CD4-positive, alpha-beta T cell (primary cell): ENCODE measurements at regions not wholly inside any gene's neighbourhood (a gene's known extent, or its start where the extent isn't known, plus 50 kb on each side); places are given as distances from the start of the nearest gene placed in this dataset.
"Not testable (repeated sequence)": the region's sequence is repeated elsewhere in the genome, so short reads cannot be mapped to it uniquely, and the experiment has no call there.

Experiments
- ATAC-seq: fragments of 200-7000 bp; cut with Tn5 transposase; one replicate; pipeline ENCODE4 v1.10.0; 2022; ENCODE audit warnings: mild to moderate bottlenecking; ENCODE audit not compliant: poor library complexity
- CTCF ChIA-PET: fragments of 350-600 bp; sonication (Branson Sonifier 250); formaldehyde crosslinking; loops from one replicate; lab custom pipeline; 2021; ENCODE audit warnings: antibody characterized with exemption, inconsistent platforms; lab: Charles Lee
- POLR2A ChIA-PET: fragments of 350-600 bp; sonication (Branson Sonifier 250); formaldehyde crosslinking; loops from one replicate; lab custom pipeline; 2021; ENCODE audit warnings: antibody characterized with exemption, inconsistent platforms; lab: Charles Lee
- DNase-seq, 14 experiments: peaks; one replicate each; pipeline ENCODE4 v3.0.0-alpha.2; 2013 to 2020; ENCODE audit warnings: mixed read lengths in 2 of 14
- H3K27ac ChIP-seq, 2 donors: one replicate each; pipeline versions ENCODE4 v1.5.1 to v1.7.0; 2013; ENCODE audit warnings: low read length in 2 of 2, low read depth in 1 of 2, mild to moderate bottlenecking in 1 of 2
- H3K27me3 ChIP-seq, 2 experiments: 1 replicate in 1 of 2; 2 replicates in 1 of 2; pipeline versions ENCODE4 v1.6.1 to v1.7.0; 2013; ENCODE audit warnings: low read length in 2 of 2, control low read depth in 1 of 2, mild to moderate bottlenecking in 1 of 2, moderate library complexity in 1 of 2; ENCODE audit not compliant: insufficient read depth in 2 of 2, control insufficient read depth in 1 of 2
- H3K36me3 ChIP-seq: one replicate; pipeline ENCODE4 v1.6.1; 2013; ENCODE audit warnings: low read length, control low read depth; ENCODE audit not compliant: insufficient read depth
- H3K4me1 ChIP-seq: one replicate; pipeline ENCODE4 v1.6.1; 2013; ENCODE audit warnings: low read length, control low read depth; ENCODE audit not compliant: insufficient read depth
- H3K4me3 ChIP-seq: one replicate; pipeline ENCODE4 v1.5.1; 2013; ENCODE audit warnings: mild to moderate bottlenecking, low read length, moderate library complexity
- H3K9me3 ChIP-seq, 2 experiments: 1 replicate in 1 of 2; 2 replicates in 1 of 2; pipeline versions ENCODE4 v1.6.1 to v1.7.0; 2013; ENCODE audit warnings: low read length in 2 of 2, mild to moderate bottlenecking in 2 of 2, control low read depth in 1 of 2, moderate library complexity in 1 of 2; ENCODE audit not compliant: control insufficient read depth in 1 of 2, insufficient read depth in 1 of 2
- H3K27ac Mint-ChIP-seq: one replicate; pipeline ENCODE4 v1.8.0; 2020; ENCODE audit warnings: mixed read lengths
- H3K27me3 Mint-ChIP-seq: one replicate; pipeline ENCODE4 v1.8.0; 2021; ENCODE audit warnings: mixed read lengths
- H3K36me3 Mint-ChIP-seq: one replicate; pipeline ENCODE4 v1.8.0; 2021; ENCODE audit warnings: low read depth, mixed read lengths
- H3K4me1 Mint-ChIP-seq: one replicate; pipeline ENCODE4 v1.8.0; 2021; ENCODE audit warnings: low read depth, mixed read lengths
- H3K4me3 Mint-ChIP-seq: one replicate; pipeline ENCODE4 v1.8.0; 2020; ENCODE audit warnings: mild to moderate bottlenecking, mixed read lengths
- H3K9me3 Mint-ChIP-seq: one replicate; pipeline ENCODE4 v1.8.0; 2020; ENCODE audit warnings: mixed read lengths
- intact Hi-C, 2 experiments: fragments of 100-400 bp; cut with DNase I in 1 of 2; cut with micrococcal nuclease in 1 of 2; formaldehyde crosslinking; loops; one replicate each; pipeline versions ENCODE4 v1.15.1 to v1.9.0; 2023 to 2025; cut with DNase I, micrococcal nuclease

DNA sequence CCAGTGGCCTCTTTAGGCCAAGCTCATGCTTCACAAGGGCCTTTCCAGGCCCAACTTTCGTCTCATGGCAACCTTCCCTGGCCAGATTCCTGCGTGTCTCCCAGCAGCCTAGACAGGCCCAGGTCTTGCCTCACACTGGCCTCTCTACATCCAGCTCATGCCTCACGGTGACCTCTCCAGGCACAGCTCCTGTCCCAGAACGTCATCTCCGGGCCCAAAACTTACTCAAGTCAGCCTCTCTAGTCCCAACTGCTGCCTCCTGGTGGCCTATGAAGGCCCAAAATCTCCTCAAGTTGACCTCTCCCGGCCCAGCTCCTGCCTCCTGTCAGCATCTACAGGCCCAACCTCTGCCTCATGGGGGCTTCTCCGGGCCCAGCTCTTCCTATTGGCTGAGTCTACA is 54.3 kb upstream of the METTL14 start:
- POLR2A ChIA-PET, H3K27ac ChIP-seq, H3K9me3 Mint-ChIP-seq, ATAC-seq, H3K27ac Mint-ChIP-seq, H3K27me3 ChIP-seq, H3K4me1 Mint-ChIP-seq, intact Hi-C loops, CTCF ChIA-PET, H3K4me1 ChIP-seq, H3K4me3 Mint-ChIP-seq, H3K27me3 Mint-ChIP-seq, DNase-seq, H3K4me3 ChIP-seq, H3K9me3 ChIP-seq, H3K36me3 ChIP-seq: not testable (repeated sequence)
- peaks cover 34% of the 10 kb centered on the region for H3K36me3 Mint-ChIP-seq

GRCh38 chr4:118631321-118632050 is 53.7 kb upstream of the METTL14 start:
- H3K4me3 ChIP-seq, H3K27ac ChIP-seq, H3K4me1 ChIP-seq, H3K27ac Mint-ChIP-seq, H3K27me3 Mint-ChIP-seq, POLR2A ChIA-PET, ATAC-seq, CTCF ChIA-PET, intact Hi-C loops, H3K4me3 Mint-ChIP-seq, H3K27me3 ChIP-seq, H3K9me3 Mint-ChIP-seq, H3K9me3 ChIP-seq, H3K36me3 ChIP-seq, DNase-seq, H3K4me1 Mint-ChIP-seq: not testable (repeated sequence)
- H3K36me3 Mint-ChIP-seq: peaks cover 34% of the 10 kb centered on the region

- H3K4me1 Mint-ChIP-seq, H3K4me3 Mint-ChIP-seq, H3K36me3 ChIP-seq, H3K9me3 Mint-ChIP-seq, H3K27me3 ChIP-seq, H3K27me3 Mint-ChIP-seq, intact Hi-C loops, H3K27ac Mint-ChIP-seq, POLR2A ChIA-PET, H3K4me1 ChIP-seq, CTCF ChIA-PET, H3K27ac ChIP-seq, ATAC-seq, DNase-seq, H3K9me3 ChIP-seq, H3K4me3 ChIP-seq: not testable (repeated sequence)
- H3K36me3 Mint-ChIP-seq: peaks cover 34% of the 10 kb centered on the region
Observed at GRCh38 chr4:118633476-118633875, 51.7 kb upstream of the METTL14 start.

- H3K27ac Mint-ChIP-seq, H3K4me3 Mint-ChIP-seq, H3K4me1 ChIP-seq, intact Hi-C loops, H3K27me3 Mint-ChIP-seq, H3K36me3 ChIP-seq, DNase-seq, H3K9me3 ChIP-seq, H3K4me3 ChIP-seq, ATAC-seq, H3K9me3 Mint-ChIP-seq, H3K27ac ChIP-seq, H3K27me3 ChIP-seq, POLR2A ChIA-PET, H3K4me1 Mint-ChIP-seq: not testable (repeated sequence)
- CTCF ChIA-PET: interaction anchor here (0.6 kb wide), 1 partner anchor 68 kb away, joined by 4 read pairs; no protein-coding TSS in a partner anchor
- H3K36me3 Mint-ChIP-seq: peaks cover 28% of the 10 kb centered on the region
Observed at GRCh38 chr4:118634126-118634875, 50.9 kb upstream of the METTL14 start.
